GM19035 (cell line): ENCODE measurements at regions not wholly inside any gene's neighbourhood (a gene's known extent, or its start where the extent isn't known, plus 50 kb on each side); places are given as distances from the start of the nearest gene placed in this dataset.

Source experiments
- ATAC-seq: cut with Tn5 transposase; IDR thresholded peaks from one replicate; pipeline ENCODE4 v1.9.1; 2021; ENCODE audit not compliant: unreplicated experiment

GRCh38 chr13:44118881-44119280, 239.2 kb downstream of the LACC1 start:
- no peak for ATAC-seq

GRCh38 chr13:44120043-44120442, 240.3 kb downstream of the LACC1 start:
- no peak for ATAC-seq

GRCh38 chr13:44120849-44121755, 241.4 kb downstream of the LACC1 start:
- no peak for ATAC-seq

- no peak for ATAC-seq
Measured at GRCh38 chr13:44124352-44124751, 244.6 kb downstream of the LACC1 start.

GRCh38 chr13:44125943-44126469, 246.3 kb downstream of the LACC1 start:
- no peak for ATAC-seq

GRCh38 chr13:44128552-44129001, 245.0 kb upstream of the SERP2 start:
- ATAC-seq: no peak

GRCh38 chr13:44129418-44129817, 244.2 kb upstream of the SERP2 start:
- no peak for ATAC-seq

GRCh38 chr13:44131069-44131614, 242.5 kb upstream of the SERP2 start:
- no peak for ATAC-seq

- no peak for ATAC-seq
Measured at GRCh38 chr13:44132710-44133109, 240.9 kb upstream of the SERP2 start.

GRCh38 chr13:44133626-44134025, 240.0 kb upstream of the SERP2 start:
- ATAC-seq: no peak

GRCh38 chr13:44135566-44135965, 238.1 kb upstream of the SERP2 start:
- no peak for ATAC-seq

GRCh38 chr13:44136696-44137268, 236.8 kb upstream of the SERP2 start:
- no peak for ATAC-seq

- ATAC-seq: no peak
Measured at GRCh38 chr13:44137466-44137865, 236.2 kb upstream of the SERP2 start.

- no peak for ATAC-seq
Measured at GRCh38 chr13:44140146-44140545, 233.5 kb upstream of the SERP2 start.

- ATAC-seq: no peak
Measured at GRCh38 chr13:44140888-44141724, 232.5 kb upstream of the SERP2 start.

GRCh38 chr13:44141725-44142539, 231.7 kb upstream of the SERP2 start:
- peak; percentile 100 for ATAC-seq

GRCh38 chr13:44142540-44142867, 231.1 kb upstream of the SERP2 start:
- ATAC-seq: no peak

- no peak for ATAC-seq
Measured at GRCh38 chr13:44142941-44143665, 230.5 kb upstream of the SERP2 start.

GRCh38 chr13:44146138-44146537, 227.5 kb upstream of the SERP2 start:
- ATAC-seq: no peak

GRCh38 chr13:44147233-44147632, 226.4 kb upstream of the SERP2 start:
- no peak for ATAC-seq
